ENCODE measurements at regions not wholly inside any gene's neighbourhood (a gene's known extent, or its start where the extent isn't known, plus 50 kb on each side); places are given as distances from the start of the nearest gene placed in this dataset.

- DNase-seq (ENCODE audit: low read depth in 2 of 3, low spot score in 2 of 3), result no peak
Measured at GRCh38 chr12:123041811-123042655, 61.6 kb downstream of the ARL6IP4 start.

- no peak for DNase-seq (ENCODE audit: low read depth in 2 of 3, low spot score in 2 of 3)
Measured at GRCh38 chr12:123041042-123041531, 60.6 kb downstream of the ARL6IP4 start.

DNA sequence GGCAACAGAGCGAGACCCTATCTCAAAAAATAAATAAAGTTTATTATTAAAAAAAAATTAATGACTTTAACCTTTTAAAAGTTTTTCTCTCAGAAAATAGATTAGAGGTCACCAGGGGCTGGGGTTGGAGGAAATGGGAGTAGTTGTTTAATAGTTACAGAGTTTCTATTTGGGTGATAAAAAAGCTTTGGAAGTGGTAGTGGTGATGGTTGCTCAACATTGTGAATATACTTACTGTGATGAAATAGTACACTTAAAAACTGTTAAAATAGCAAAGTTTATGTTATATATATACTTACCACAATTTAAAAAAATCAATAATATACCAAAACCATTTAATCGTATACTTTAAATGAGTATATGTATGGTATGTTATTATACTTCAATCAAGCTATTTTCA, 59.6 kb downstream of the ARL6IP4 start:
- DNase-seq (ENCODE audit: low read depth in 2 of 3, low spot score in 2 of 3), result no peak

DNA sequence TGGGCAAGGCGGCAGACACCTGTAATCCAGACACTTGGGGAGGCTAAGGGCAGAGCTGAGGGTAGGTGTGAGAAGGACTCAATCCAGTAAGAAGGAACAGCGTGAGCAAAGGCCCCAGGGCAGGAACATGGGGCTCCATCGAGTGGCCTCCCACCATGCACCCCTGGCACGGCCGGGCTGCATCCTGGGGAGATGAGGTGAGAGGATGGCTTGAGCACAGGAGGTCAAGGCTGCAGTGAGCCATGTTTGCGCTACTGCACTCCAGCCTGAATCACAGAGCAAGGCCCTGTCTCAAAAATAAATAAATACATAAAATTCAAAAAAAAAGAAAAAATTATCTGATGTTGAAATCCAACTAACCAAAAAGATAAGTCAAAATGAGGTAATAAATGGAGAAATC, 58.5 kb downstream of the ARL6IP4 start:
- DNase-seq (ENCODE audit: low read depth in 2 of 3, low spot score in 2 of 3), result no peak

DNA sequence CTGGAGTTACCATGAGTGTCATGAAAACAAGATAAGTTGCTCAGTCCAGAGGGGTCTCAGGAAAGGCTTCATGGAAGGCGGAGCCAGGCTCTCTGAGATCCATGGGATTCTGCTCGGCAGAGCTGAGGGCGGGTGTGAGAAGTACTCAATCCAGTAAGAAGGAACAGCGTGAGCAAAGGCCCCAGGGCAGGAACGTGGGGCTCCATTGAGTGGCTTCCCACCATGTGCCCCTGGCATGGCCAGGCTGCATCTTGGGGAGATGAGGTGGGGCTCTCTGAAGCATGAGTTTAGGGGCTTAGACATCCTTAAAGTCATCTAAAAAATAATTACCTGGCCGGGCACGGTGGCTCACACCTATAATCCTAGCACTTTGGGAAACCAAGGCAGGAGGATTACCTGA, 58.0 kb downstream of the ARL6IP4 start:
- DNase-seq (ENCODE audit: low read depth in 2 of 3, low spot score in 2 of 3), result no peak

DNA sequence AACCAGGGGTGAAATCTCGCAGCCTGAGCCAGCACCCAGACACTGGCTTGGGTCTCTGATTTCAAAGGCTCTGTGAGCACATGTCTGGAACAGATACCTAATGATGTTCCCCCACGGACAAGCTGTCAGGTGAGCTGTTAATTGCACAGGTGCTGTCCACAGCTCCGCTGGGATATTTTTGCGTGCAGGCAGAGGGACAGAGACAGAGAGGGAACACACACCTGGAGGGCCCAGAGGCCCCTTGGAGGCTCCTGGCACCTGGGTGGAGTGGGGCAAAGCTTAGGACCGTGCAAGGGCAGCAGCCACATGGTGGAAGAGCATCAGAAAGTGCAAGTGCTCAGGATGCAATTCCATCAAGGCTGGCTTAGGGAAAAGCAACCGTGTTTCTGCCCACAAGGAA, 57.3 kb downstream of the ARL6IP4 start:
- no peak for DNase-seq (ENCODE audit: low read depth in 2 of 3, low spot score in 2 of 3)

DNA sequence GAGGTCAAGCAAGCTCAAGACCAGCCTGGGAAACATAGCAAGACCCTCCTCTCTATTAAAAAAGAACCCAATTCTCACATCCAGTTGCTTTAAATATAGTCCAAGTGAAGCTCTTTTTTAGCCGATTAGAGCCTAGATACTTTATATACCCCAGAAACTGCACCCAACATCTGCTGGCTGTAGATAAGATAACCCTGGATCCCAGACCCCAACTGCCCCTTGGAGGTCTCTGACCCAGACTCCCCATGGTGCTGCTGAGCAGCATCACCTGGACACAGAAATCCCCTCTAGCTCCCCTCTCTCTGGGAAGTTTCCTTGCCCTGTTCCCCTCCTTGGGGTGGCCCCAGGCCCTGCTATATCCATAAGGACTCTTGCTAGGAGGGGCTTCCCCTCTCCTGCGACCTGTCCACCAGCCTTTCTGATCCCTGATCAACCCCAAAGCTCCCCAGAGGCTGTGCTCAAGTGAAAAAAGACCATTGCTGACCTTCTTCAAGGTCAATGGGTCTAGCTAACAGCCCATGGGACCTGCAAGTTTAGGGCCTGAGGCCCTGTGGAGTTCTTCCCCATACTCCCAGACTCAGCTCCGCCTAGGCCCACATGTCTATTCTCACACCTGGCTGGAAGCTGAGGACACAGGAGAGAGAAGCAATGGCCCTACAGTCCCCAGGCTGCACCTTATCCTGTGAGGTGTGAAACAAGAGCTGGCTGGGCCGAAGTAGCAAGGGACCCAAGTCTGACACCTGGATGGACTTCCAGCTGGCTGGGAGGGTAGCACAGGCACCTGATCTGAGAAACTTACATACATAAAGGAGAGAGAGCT, 56.2 kb downstream of the ARL6IP4 start:
- DNase-seq (ENCODE audit: low read depth in 2 of 3, low spot score in 2 of 3), result no peak

- DNase-seq (ENCODE audit: low read depth in 2 of 3, low spot score in 2 of 3), result no peak
Measured at GRCh38 chr12:123035841-123036240, 55.4 kb downstream of the ARL6IP4 start.

- no peak for DNase-seq (ENCODE audit: low read depth in 2 of 3, low spot score in 2 of 3)
Measured at GRCh38 chr12:123034865-123035264, 54.4 kb downstream of the ARL6IP4 start.

- no peak for DNase-seq (ENCODE audit: low read depth in 2 of 3, low spot score in 2 of 3)
Measured at GRCh38 chr12:123034022-123034541, 53.6 kb downstream of the ARL6IP4 start.

- no peak for DNase-seq (ENCODE audit: low read depth in 2 of 3, low spot score in 2 of 3)
Measured at GRCh38 chr12:123033392-123034021, 53.0 kb downstream of the ARL6IP4 start.

GRCh38 chr12:123032736-123033391, 52.4 kb downstream of the ARL6IP4 start:
- DNase-seq (ENCODE audit: low read depth in 2 of 3, low spot score in 2 of 3), result no peak

Measured in activated CD8-positive, alpha-beta memory T cell treated with anti-CD3 and anti-CD28 coated beads for 48 hours (primary cell).